Femur (tissue), 1 donor: ENCODE measurements at regions not wholly inside any gene's neighbourhood (a gene's known extent, or its start where the extent isn't known, plus 50 kb on each side); places are given as distances from the start of the nearest gene placed in this dataset.
A peak's percentile ranks its signal among the peaks of the same experiment; 100 is the strongest.

Experiments
- DNase-seq: peaks from one replicate; pipeline ENCODE4 v3.0.0-alpha.2; 2017

- no peak for DNase-seq
Observed at GRCh38 chr4:62415256-62415655, 1215.1 kb downstream of the ADGRL3 start.

DNA sequence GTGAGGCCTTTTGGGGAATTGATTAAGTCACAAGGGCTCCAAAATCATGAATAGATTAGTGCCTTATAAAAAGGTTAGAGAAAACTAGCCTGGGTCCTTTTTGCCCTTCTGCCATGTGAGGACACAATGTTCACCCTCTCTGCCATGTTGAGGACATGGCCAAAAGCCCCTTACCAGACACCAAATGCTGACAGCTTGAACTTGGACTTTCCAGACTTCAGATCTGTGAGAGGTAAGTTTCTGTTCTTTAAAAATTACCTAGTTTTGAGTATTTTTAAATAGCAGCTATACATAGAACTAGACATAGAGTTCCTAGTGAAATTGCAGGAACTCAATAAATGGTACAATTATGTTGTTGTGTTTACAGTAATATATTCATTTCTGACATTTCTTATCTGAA lies 1214.4 kb downstream of the ADGRL3 start:
- no peak for DNase-seq

- DNase-seq, result no peak
Observed at GRCh38 chr4:62410371-62411003, 1210.4 kb downstream of the ADGRL3 start.

- no peak for DNase-seq
Observed at GRCh38 chr4:62408454-62408853, 1208.3 kb downstream of the ADGRL3 start.

DNA sequence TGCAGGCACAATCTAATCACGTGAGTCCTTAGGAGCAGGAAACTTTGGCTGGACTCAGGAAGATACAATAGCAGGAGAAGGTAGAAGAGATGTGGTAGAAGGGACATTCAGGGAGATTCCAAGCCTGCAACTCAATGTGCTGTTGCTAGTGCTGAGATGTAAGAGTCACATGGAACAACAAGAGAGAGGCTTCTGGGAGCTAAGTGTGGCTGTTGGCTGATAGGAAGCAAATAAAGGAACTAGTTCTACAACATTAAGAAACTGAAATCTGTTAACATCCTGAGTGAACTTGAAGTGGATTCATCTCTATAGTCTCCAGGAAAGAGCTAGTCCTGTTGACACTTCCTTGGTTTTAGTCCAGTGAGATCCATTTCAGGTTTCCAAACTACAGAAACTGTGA lies 1207.4 kb downstream of the ADGRL3 start:
- no peak for DNase-seq

DNA sequence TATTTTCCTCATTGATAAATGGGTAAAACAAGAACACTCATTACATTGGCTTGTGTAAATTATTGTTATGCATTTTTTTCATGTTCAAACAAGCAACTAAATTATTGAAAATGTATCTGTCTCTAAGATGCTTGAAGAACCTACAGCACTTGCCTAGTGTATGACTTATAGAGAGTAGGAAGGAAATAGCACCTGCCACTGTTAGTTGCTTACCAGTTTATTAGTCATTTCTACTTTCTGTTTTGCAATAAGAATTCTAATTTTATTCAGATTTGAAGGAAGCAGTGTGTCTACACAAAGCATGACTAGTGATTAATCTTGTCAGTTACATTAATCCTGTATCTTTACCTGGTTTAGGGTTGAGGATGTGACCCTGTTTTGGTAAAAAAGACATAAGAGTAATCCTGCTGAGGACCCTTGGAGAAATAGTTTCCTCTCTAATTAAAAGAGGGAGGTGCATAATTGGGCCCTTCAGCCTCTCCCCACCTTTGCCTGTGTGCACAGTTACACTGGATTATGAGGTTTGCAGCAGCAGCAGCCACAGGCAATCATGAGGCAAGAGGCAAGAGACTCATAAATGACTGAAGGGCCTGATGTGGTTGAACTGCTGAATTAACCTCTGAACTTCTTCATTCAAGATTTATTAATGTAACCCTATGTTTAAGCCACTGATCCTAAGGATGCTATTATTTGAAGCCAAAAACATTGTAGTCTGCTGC lies 1202.1 kb downstream of the ADGRL3 start:
- no peak for DNase-seq

- no peak for DNase-seq
Observed at GRCh38 chr4:62399242-62399641, 1199.1 kb downstream of the ADGRL3 start.

- no peak for DNase-seq
Observed at GRCh38 chr4:62398318-62398717, 1198.2 kb downstream of the ADGRL3 start.

DNA sequence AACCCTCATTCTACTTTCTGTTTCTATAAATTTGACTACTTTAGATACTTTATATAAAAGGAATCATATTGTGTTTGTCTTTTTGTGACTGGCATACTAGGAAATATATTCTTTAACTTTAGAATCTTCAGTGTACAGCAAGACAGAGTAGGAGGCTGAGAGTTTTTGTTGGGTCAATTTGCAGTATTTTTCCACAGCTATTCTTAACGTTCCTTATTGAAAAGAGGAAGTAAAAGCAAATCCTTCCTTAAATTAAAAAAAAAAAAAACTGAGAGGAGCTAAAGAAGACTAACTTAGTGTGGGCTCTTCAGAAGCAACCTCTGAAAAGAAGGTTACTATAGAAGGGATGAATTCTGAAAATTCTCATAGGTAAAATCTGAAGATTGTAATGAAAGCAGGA lies 1194.6 kb downstream of the ADGRL3 start:
- DNase-seq, result no peak

GRCh38 chr4:62387808-62388207 lies 1187.7 kb downstream of the ADGRL3 start:
- no peak for DNase-seq

- no peak for DNase-seq
Observed at GRCh38 chr4:62377700-62378099, 1177.6 kb downstream of the ADGRL3 start.

- DNase-seq, result no peak
Observed at GRCh38 chr4:62377245-62377644, 1177.1 kb downstream of the ADGRL3 start.

DNA sequence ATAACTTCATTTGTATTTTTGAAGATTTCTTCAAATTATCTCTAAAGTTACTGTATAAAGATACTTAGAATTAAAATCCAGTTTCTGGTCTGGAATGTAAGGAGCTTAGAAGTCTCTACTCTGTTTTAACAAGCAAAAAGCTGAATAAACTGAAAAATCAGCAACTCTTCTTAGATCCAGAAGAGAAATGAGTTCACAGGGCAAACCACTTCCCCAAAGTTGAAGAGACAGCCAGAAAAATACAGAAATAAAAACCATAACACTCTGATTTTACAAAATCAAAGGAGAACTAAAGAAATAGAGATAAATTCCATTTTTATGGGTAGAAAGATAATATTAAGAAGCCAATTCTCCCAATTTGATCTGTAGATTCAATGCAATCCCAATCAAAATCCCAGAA lies 1166.8 kb downstream of the ADGRL3 start:
- DNase-seq, result no peak

GRCh38 chr4:62360156-62360545 lies 1160.0 kb downstream of the ADGRL3 start:
- peak; percentile 18 for DNase-seq

DNA sequence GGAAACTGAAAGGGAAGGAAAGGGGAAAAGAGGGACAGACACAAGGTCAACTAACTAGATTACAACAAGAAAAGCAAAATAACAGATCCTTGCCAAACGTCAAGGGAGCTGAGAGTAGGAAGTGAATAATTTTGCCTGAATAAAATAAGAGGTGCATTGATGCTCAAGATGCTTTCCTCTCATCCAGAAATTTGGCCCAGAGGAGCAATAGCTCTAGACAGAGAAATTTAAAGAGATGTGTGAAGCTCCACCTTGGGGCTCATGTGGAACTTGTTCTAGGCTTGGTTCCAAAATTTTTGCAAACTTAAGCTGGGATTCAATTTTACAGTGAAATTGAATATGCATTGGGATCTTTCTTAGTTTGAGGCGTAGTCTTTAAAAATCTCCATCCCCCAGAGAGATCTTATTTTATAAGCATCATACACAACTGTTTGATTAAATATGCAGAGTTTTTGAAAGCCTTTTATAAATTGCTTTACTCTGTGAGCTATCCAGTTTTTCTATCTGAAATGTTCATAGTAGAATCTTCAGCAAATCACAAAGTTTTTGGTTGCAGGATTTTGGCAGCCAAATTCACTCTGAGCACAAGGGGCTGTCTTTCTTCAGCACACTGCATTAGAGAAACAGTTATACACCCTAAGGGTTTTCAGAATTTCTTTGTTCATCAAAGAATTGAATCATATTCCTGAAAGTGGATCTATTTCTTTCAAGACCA lies 1159.5 kb downstream of the ADGRL3 start:
- peak; percentile 49 for DNase-seq

DNA sequence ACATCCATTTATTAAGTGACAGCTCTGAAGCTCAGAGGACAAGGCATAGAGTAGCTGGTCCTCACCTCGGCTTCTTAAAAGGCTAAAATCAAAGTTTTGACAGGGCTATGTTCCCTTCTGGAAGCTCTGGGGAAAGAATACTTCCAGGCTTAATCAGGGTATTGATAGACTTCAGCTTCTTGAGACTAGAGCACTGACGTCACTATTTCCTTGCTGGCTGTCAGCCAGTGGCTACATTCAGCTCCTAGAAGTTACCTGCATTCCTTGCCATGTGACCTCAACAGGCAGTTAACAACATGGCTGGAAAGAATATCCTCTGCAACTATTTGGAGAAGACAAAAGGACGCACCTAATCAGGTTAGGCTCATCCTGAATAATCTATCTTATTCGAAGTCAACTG lies 1144.8 kb downstream of the ADGRL3 start:
- DNase-seq, result no peak

DNA sequence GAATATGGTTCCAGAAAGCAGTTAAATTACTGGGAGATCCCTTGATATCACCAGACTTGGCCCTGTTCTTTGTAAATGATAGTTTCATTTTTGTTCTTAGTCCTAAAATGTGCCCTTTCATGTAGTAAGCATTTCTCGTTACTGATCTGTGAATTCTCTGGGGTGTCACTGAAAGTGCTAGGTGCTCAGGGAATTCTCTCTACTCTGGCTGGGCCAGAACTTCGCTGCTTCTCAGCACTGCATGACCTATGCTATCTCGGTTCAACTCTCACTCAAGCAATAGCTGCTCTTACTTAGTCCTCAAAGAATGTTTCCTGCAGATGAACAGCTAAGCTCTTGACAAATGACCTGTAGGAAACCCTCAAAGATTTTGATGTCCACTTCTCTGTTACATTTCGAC lies 1144.3 kb downstream of the ADGRL3 start:
- DNase-seq, result no peak

- no peak for DNase-seq
Observed at GRCh38 chr4:62342346-62342745, 1142.2 kb downstream of the ADGRL3 start.

- no peak for DNase-seq
Observed at GRCh38 chr4:62328526-62328925, 1128.4 kb downstream of the ADGRL3 start.

DNA sequence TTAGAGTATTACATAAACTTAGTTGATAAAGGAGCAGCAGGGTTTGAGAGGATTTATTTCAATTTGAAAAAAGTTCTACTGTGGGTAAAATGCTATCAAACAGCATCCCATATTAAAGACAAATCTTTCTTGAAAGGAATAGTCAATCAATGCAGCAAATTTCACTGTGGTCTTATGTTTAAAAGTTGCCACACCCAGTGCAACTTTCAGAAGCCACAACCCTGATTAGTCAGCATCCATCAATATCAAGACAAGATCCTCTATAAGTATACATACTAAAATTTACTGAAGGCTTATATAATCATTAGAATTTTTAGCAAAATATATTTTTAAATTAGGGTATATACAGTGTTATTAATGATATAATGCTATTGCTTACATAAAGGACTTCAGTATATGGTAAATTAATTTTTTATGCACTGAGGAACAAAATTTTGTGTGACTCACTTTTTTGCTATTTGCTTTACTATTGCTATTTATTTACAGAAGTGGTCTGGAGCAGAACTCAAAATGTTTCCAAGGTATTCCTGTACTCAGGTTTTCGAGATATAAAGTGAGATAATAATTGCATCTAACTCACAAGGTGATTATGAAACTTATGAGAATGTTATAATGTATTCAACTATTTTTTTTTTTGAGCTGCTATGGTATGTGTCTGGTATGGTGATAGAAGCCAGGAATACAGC lies 1127.6 kb downstream of the ADGRL3 start:
- DNase-seq, result no peak

- peak; percentile 63 for DNase-seq
Observed at GRCh38 chr4:62324215-62324614, 1124.1 kb downstream of the ADGRL3 start.

- DNase-seq, result no peak
Observed at GRCh38 chr4:62320612-62321011, 1120.5 kb downstream of the ADGRL3 start.

DNA sequence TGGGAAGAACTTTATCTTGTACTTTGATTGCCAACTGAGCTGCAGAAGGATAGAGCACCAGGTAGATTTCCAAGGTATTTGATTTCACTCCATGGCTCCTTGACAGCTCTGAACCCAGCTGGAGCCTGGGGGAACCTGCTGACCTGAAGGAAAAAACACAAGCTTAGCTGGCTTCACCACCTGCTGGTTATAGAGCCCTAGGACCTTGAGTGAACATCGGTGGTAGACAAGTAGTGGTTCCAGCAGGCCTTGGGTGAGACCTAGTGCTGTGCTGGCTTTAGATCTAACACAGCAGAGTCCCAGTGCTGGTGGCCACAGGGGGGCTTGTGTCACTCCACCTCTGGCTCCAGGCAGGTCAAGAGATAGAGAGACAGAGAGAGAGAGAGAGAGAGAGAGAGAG lies 1102.6 kb downstream of the ADGRL3 start:
- no peak for DNase-seq

DNA sequence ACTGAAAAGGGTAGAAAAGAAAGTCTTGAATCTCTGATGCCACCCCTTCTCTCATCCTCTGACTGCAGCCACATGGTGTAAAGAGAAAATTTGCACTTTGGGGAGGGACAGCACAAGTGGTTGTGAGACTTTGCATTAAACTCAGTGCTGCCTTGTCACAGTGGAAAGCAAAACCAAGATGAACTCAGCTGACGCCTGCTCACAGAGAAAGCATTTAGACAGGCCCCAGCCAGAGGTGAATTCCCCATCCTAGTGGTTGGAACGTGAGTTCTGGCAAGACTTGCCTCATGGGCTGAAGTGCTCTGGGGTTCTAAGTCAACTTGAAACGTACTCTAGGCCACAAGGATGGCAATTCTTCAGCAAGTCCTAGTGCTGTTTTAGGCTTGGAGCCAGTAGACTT lies 1101.4 kb downstream of the ADGRL3 start:
- no peak for DNase-seq
